H9 (cell line): ENCODE measurements at regions not wholly inside any gene's neighbourhood (a gene's known extent, or its start where the extent isn't known, plus 50 kb on each side); places are given as distances from the start of the nearest gene placed in this dataset.

ENCODE experiments used
- DNase-seq: peaks from one replicate; pipeline ENCODE4 v3.0.0-alpha.2; 2017
- H2AFZ ChIP-seq: one replicate; pipeline ENCODE4 v1.6.1; 2013; ENCODE audit warnings: mild to moderate bottlenecking, low read length, control low read depth, moderate library complexity
- H2AK5ac ChIP-seq: 2 replicates; pipeline ENCODE4 v1.6.1; 2013; ENCODE audit warnings: low read length, control low read depth, mixed read lengths; ENCODE audit not compliant: insufficient read length
- H2BK120ac ChIP-seq: one replicate; pipeline ENCODE4 v1.6.1; 2013; ENCODE audit warnings: low read depth, mild to moderate bottlenecking, low read length, control low read depth, inconsistent platforms; ENCODE audit not compliant: poor library complexity, severe bottlenecking
- H2BK12ac ChIP-seq: 2 replicates; pipeline ENCODE4 v1.6.1; 2013; ENCODE audit warnings: low read length, control low read depth, mixed read lengths, low read depth; ENCODE audit not compliant: insufficient read length
- H2BK15ac ChIP-seq: 2 replicates; pipeline ENCODE4 v1.6.1; 2013; ENCODE audit warnings: low read depth, low read length, control low read depth
- H2BK20ac ChIP-seq: one replicate; pipeline ENCODE4 v1.6.1; 2013; ENCODE audit warnings: low read depth, mild to moderate bottlenecking, low read length, control low read depth, inconsistent platforms; ENCODE audit not compliant: poor library complexity, severe bottlenecking
- H2BK5ac ChIP-seq: 2 replicates; pipeline ENCODE4 v1.6.1; 2013; ENCODE audit warnings: low read length, control low read depth, mixed read lengths; ENCODE audit not compliant: insufficient read length
- H3K14ac ChIP-seq: 2 replicates; pipeline ENCODE4 v1.6.1; 2013; ENCODE audit warnings: low read length, control low read depth; ENCODE audit not compliant: insufficient read depth
- H3K18ac ChIP-seq: 2 replicates; pipeline ENCODE4 v1.6.1; 2013; ENCODE audit warnings: low read depth, mild to moderate bottlenecking, mixed read lengths, low read length, control low read depth; ENCODE audit not compliant: insufficient read length
- H3K23ac ChIP-seq: 2 replicates; pipeline ENCODE4 v1.6.1; 2013; ENCODE audit warnings: low read length, control low read depth, mixed read lengths, low read depth; ENCODE audit not compliant: insufficient read length
- H3K23me2 ChIP-seq: 2 replicates; pipeline ENCODE4 v1.6.1; 2013; ENCODE audit warnings: low read depth, mild to moderate bottlenecking, mixed read lengths, low read length, control low read depth; ENCODE audit not compliant: insufficient read length, poor library complexity, severe bottlenecking
- H3K27ac ChIP-seq: 2 replicates; pipeline ENCODE4 v1.5.1; 2013; ENCODE audit warnings: low read length, control low read depth, mixed read lengths, low read depth; ENCODE audit not compliant: insufficient read length
- H3K27me3 ChIP-seq: 2 replicates; pipeline ENCODE4 v1.6.1; 2013; ENCODE audit warnings: low read length, control low read depth, inconsistent platforms; ENCODE audit not compliant: insufficient read depth
- H3K4ac ChIP-seq: 2 replicates; pipeline ENCODE4 v1.6.1; 2013; ENCODE audit warnings: low read depth, mild to moderate bottlenecking, control low read depth, inconsistent platforms, low read length, moderate library complexity
- H3K4me1 ChIP-seq: 2 replicates; pipeline ENCODE4 v1.6.1; 2013; ENCODE audit warnings: low read length, control low read depth, inconsistent platforms; ENCODE audit not compliant: insufficient read depth
- H3K4me2 ChIP-seq: 2 replicates; pipeline ENCODE4 v1.6.1; 2013; ENCODE audit warnings: low read length, control low read depth, mixed read lengths; ENCODE audit not compliant: insufficient read length, insufficient read depth
- H3K56ac ChIP-seq: 2 replicates; pipeline ENCODE4 v1.6.1; 2013; ENCODE audit warnings: low read depth, mild to moderate bottlenecking, mixed read lengths, low read length, control low read depth; ENCODE audit not compliant: insufficient read length
- H3K79me1 ChIP-seq: 2 replicates; pipeline ENCODE4 v1.6.1; 2013; ENCODE audit warnings: low read depth, mild to moderate bottlenecking, moderate library complexity, low read length, control low read depth, inconsistent platforms; ENCODE audit not compliant: insufficient read depth, poor library complexity, severe bottlenecking
- H3K79me2 ChIP-seq: 2 replicates; pipeline ENCODE4 v1.6.1; 2013; ENCODE audit warnings: low read length, control low read depth, inconsistent platforms; ENCODE audit not compliant: insufficient read depth
- H3K9ac ChIP-seq: 2 replicates; pipeline ENCODE4 v1.6.1; 2013; ENCODE audit warnings: low read length, control low read depth, mixed read lengths; ENCODE audit not compliant: insufficient read length; ENCODE audit errors: extremely low read depth
- H3K9me3 ChIP-seq: one replicate; pipeline ENCODE4 v1.6.1; 2013; ENCODE audit warnings: low read depth, low read length, inconsistent platforms; ENCODE audit not compliant: control insufficient read depth
- H3T11ph ChIP-seq: one replicate; pipeline ENCODE4 v1.6.1; 2013; ENCODE audit warnings: mild to moderate bottlenecking, low read length, control low read depth, inconsistent platforms
- H4K20me1 ChIP-seq: one replicate; pipeline ENCODE4 v1.6.1; 2013; ENCODE audit not compliant: control insufficient read depth, insufficient read length, insufficient read depth
- H4K5ac ChIP-seq: 2 replicates; pipeline ENCODE4 v1.6.1; 2013; ENCODE audit warnings: low read depth, mild to moderate bottlenecking, mixed read lengths, low read length, control low read depth; ENCODE audit not compliant: insufficient read length
- H4K8ac ChIP-seq: replicated peaks from 2 replicates; pipeline ENCODE4 v1.6.1; 2013; ENCODE audit warnings: low read length, control low read depth, mixed read lengths, low read depth; ENCODE audit not compliant: insufficient read length
- H4K91ac ChIP-seq: 2 replicates; pipeline ENCODE4 v1.6.1; 2013; ENCODE audit warnings: low read depth, mild to moderate bottlenecking, moderate library complexity, mixed read lengths, low read length, control low read depth; ENCODE audit not compliant: insufficient read length
- H3K27ac Mint-ChIP-seq, 3 experiments: 2 replicates in 2 of 3; 3 replicates in 1 of 3; pipeline ENCODE4 v1.8.0; 2020 to 2021; ENCODE audit warnings: mixed read lengths in 3 of 3, mild to moderate bottlenecking in 1 of 3, moderate library complexity in 1 of 3
- H3K27me3 Mint-ChIP-seq: 2 replicates; pipeline ENCODE4 v1.8.0; 2021; ENCODE audit warnings: low read depth, mild to moderate bottlenecking, moderate library complexity, mixed read lengths
- H3K36me3 Mint-ChIP-seq, 3 experiments: 2 replicates in 2 of 3; 3 replicates in 1 of 3; pipeline ENCODE4 v1.8.0; 2020 to 2021; ENCODE audit warnings: low read depth in 3 of 3, mixed read lengths in 3 of 3; ENCODE audit not compliant: insufficient read depth in 1 of 3
- H3K4me1 Mint-ChIP-seq, 2 experiments: 2 replicates each; pipeline ENCODE4 v1.8.0; 2020; ENCODE audit warnings: mixed read lengths in 2 of 2
- H3K4me3 Mint-ChIP-seq, 2 experiments: 2 replicates in 1 of 2; 3 replicates in 1 of 2; pipeline ENCODE4 v1.8.0; 2020 to 2021; ENCODE audit warnings: mild to moderate bottlenecking in 2 of 2, mixed read lengths in 2 of 2, moderate library complexity in 1 of 2
- H3K9me3 Mint-ChIP-seq, 2 experiments: 2 replicates in 1 of 2; 3 replicates in 1 of 2; pipeline ENCODE4 v1.8.0; 2020; ENCODE audit warnings: mild to moderate bottlenecking in 2 of 2, mixed read lengths in 2 of 2, moderate library complexity in 1 of 2
- CTCF ChIP-seq: fragments of 200-600 bp; sonication (generic); conservative IDR thresholded peaks from 3 replicates; pipeline ENCODE4 v1.8.0; 2021; ENCODE audit warnings: antibody characterized with exemption, mild to moderate bottlenecking
- whole genome bisulfite sequencing: extraction: QIAGEN DNeasy Blood & Tissue Kit; methylation state at CpG from one replicate; pipeline ENCODE4 v1.1.7; 2013; ENCODE audit warnings: missing lambda C conversion rate, low lambda C conversion rate, mixed read lengths; ENCODE audit not compliant: insufficient read length; ENCODE audit errors: extremely low coverage; 5-methylcytosine and 5-hydroxymethylcytosine counted together

- Mint-ChIP-seq H3K27ac (no peak overlapping the region), H3K27me3 (no peaks in the 10 kb centered on the region), H3K4me3 (no peak overlapping the region), H3K9me3 (no peaks in the 10 kb centered on the region), H3K36me3 (no peaks in the 10 kb centered on the region), H3K4me1 (peaks cover 6 to 7% of the 10 kb centered on the region in 2 experiments; a peak in 1 of 4 replicates)
- Histone ChIP-seq H3K4ac (no peak overlapping the region), H3T11ph (no peak overlapping the region), H4K5ac (no peak overlapping the region), H2AFZ (no peak overlapping the region), H3K23me2 (no peaks in the 10 kb centered on the region), H3K79me2 (no peaks in the 10 kb centered on the region), H4K8ac (no peak overlapping the region), H4K91ac (no peak overlapping the region), H3K18ac (no peak overlapping the region), H2BK20ac (no peak overlapping the region), H3K9ac (no peak overlapping the region), H2AK5ac (no peak overlapping the region), H4K20me1 (no peaks in the 10 kb centered on the region), H3K27me3 (no peaks in the 10 kb centered on the region), H2BK120ac (no peak overlapping the region), H3K4me2 (no peak overlapping the region), H2BK15ac (no peak overlapping the region), H3K4me1 (no peaks in the 10 kb centered on the region), H3K14ac (no peak overlapping the region), H3K27ac (no peak overlapping the region), H3K9me3 (no peaks in the 10 kb centered on the region), H3K79me1 (no peaks in the 10 kb centered on the region), H3K56ac (no peak overlapping the region), H3K23ac (no peak overlapping the region), H2BK5ac (no peak overlapping the region), H2BK12ac (no peak overlapping the region)
- TF ChIP-seq CTCF = no peak
- no peak for DNase-seq
- no CpG with 5 or more reads among the region's 2 CpGs for WGBS
Observed at GRCh38 chr13:40254394-40254793, 412.0 kb downstream of the FOXO1 start.
